ENCODE measurements at regions not wholly inside any gene's neighbourhood (a gene's known extent, or its start where the extent isn't known, plus 50 kb on each side); places are given as distances from the start of the nearest gene placed in this dataset.

DNA sequence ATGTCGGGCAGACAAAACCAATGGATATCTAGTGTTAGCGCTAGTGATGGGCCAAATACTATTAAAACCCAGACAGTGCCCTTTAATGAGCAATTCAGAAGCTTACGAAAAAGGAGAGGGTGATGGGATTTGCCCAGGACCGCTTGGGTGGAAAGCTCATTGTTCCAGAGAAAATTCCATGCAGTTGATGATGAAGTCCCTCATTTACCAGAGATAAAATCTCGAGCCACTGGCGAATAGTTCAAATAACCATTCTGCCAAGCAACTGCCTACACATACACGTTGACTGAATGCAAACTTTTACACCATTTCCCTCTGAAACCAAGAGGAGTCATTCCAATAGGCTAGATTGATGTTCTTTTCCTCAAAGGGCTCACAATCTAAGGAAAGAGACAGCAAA lies 73.6 kb upstream of the ARL4C start (continued):
- TF ChIP-seq, protein P1, sequence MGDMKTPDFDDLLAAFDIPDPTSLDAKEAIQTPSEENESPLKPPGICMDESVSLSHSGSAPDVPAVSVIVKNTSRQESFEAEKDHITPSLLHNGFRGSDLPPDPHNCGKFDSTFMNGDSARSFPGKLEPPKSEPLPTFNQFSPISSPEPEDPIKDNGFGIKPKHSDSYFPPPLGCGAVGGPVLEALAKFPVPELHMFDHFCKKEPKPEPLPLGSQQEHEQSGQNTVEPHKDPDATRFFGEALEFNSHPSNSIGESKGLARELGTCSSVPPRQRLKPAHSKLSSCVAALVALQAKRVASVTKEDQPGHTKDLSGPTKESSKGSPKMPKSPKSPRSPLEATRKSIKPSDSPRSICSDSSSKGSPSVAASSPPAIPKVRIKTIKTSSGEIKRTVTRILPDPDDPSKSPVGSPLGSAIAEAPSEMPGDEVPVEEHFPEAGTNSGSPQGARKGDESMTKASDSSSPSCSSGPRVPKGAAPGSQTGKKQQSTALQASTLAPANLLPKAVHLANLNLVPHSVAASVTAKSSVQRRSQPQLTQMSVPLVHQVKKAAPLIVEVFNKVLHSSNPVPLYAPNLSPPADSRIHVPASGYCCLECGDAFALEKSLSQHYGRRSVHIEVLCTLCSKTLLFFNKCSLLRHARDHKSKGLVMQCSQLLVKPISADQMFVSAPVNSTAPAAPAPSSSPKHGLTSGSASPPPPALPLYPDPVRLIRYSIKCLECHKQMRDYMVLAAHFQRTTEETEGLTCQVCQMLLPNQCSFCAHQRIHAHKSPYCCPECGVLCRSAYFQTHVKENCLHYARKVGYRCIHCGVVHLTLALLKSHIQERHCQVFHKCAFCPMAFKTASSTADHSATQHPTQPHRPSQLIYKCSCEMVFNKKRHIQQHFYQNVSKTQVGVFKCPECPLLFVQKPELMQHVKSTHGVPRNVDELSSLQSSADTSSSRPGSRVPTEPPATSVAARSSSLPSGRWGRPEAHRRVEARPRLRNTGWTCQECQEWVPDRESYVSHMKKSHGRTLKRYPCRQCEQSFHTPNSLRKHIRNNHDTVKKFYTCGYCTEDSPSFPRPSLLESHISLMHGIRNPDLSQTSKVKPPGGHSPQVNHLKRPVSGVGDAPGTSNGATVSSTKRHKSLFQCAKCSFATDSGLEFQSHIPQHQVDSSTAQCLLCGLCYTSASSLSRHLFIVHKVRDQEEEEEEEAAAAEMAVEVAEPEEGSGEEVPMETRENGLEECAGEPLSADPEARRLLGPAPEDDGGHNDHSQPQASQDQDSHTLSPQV (IDR thresholded peaks at IDR 0.05), result no peak
- TF ChIP-seq, protein P2, sequence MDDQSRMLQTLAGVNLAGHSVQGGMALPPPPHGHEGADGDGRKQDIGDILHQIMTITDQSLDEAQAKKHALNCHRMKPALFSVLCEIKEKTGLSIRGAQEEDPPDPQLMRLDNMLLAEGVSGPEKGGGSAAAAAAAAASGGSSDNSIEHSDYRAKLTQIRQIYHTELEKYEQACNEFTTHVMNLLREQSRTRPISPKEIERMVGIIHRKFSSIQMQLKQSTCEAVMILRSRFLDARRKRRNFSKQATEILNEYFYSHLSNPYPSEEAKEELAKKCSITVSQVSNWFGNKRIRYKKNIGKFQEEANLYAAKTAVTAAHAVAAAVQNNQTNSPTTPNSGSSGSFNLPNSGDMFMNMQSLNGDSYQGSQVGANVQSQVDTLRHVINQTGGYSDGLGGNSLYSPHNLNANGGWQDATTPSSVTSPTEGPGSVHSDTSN (IDR thresholded peaks at IDR 0.05; ENCODE audit: insufficient replicate concordance, low read depth, low read length), result no peak
- TF ChIP-seq MEF2B (IDR thresholded peaks at IDR 0.05; ENCODE audit: partially characterized antibody, poor library complexity, severe bottlenecking), result no peak
- TF ChIP-seq POLR2A (IDR thresholded peaks at IDR 0.05; ENCODE audit: low read depth, low read length), result no peak

DNA sequence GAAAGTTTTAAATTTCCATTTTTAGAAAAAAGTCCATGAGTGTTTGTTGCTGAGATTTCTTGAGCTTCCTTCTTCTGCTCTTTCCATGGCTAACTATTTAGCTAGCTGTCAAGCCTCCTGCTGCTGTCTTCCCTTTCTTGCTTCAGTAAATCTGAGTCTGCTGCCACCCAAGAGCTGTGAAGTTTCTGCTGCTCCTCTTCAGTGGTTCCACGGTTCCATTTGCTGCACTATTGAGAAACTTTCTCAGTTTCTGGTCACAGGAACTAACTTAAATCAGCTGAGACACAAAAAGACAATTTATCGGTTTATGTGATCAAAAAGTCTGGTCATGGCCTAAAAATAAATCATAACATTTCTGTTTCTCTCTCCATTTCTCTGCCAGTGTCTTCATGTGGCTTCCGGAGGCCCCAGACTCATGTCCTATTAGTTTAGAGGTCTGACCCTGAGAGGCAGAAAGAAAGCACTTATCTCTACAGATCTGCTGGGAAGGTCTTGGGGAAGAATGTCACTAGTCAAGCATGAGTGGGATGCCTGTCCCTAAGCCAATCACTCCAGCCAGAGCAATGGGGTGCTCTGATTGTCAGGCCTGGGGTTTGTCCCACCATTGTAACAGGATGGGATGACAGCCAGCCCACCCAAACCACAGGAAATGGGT lies 73.0 kb upstream of the ARL4C start:
- intact Hi-C loops (cut with micrococcal nuclease; ENCODE audit: unreplicated experiment), result no loop called here

More for the DNA sequence above, 73.0 kb upstream of the ARL4C start:
- ATAC-seq, result no peak
- no peaks in the 10 kb centered on the region for H3K36me3 ChIP-seq (ENCODE audit: control insufficient read depth in 2 of 2, insufficient read depth in 2 of 2, low read length in 1 of 2)
- H3K27ac ChIP-seq (ENCODE audit: control insufficient read depth, insufficient read depth), result no peak overlapping the region
- in situ Hi-C loops (cut with MboI), result no loop called here
- no peaks in the 10 kb centered on the region for H4K20me1 ChIP-seq (ENCODE audit: control insufficient read depth, insufficient read depth)
- BruUV-seq (replicated peaks), result no TSS peak
- H2AFZ ChIP-seq (ENCODE audit: control insufficient read depth, low read depth, low read length), result no peak overlapping the region
- ChIA-PET SMC1A (ENCODE audit: uncharacterized antibody, unreplicated experiment) (no interaction called here), CTCF (no interaction called here), RAD21 (ENCODE audit: unreplicated experiment) (no interaction called here), POLR2A (no interaction called here)
- WGBS (ENCODE audit: insufficient coverage, insufficient replicate concordance, low lambda C conversion rate, missing lambda C conversion rate), result 0% methylated on average over 3 of the region's 3 CpGs
- H3K9ac ChIP-seq (ENCODE audit: control insufficient read depth, insufficient read depth, low read length), result no peak overlapping the region
- H3K4me1 ChIP-seq (ENCODE audit: control insufficient read depth, insufficient read depth, low read length), result no peaks in the 10 kb centered on the region
- TF ChIP-seq, protein P3, sequence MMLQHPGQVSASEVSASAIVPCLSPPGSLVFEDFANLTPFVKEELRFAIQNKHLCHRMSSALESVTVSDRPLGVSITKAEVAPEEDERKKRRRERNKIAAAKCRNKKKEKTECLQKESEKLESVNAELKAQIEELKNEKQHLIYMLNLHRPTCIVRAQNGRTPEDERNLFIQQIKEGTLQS (IDR thresholded peaks at IDR 0.05; ENCODE audit: borderline replicate concordance, extremely low read depth, low read depth, low read length), result no peak
- TF ChIP-seq RBBP5 (conservative IDR thresholded peaks at IDR 0.05) (no peak), BMI1 (IDR thresholded peaks at IDR 0.05; ENCODE audit: borderline replicate concordance) (no peak)
- TF ChIP-seq, protein P4, sequence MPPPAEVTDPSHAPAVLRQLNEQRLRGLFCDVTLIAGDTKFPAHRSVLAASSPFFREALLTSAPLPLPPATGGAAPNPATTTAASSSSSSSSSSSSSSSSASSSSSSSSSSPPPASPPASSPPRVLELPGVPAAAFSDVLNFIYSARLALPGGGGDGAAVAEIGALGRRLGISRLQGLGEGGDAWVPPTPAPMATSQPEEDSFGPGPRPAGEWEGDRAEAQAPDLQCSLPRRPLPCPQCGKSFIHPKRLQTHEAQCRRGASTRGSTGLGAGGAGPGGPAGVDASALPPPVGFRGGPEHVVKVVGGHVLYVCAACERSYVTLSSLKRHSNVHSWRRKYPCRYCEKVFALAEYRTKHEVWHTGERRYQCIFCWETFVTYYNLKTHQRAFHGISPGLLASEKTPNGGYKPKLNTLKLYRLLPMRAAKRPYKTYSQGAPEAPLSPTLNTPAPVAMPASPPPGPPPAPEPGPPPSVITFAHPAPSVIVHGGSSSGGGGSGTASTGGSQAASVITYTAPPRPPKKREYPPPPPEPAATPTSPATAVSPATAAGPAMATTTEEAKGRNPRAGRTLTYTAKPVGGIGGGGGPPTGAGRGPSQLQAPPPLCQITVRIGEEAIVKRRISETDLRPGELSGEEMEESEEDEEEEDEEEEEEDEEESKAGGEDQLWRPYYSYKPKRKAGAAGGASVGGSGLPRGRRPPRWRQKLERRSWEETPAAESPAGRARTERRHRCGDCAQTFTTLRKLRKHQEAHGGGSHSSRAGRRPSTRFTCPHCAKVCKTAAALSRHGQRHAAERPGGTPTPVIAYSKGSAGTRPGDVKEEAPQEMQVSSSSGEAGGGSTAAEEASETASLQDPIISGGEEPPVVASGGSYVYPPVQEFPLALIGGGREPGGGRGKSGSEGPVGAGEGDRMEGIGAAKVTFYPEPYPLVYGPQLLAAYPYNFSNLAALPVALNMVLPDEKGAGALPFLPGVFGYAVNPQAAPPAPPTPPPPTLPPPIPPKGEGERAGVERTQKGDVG (CRISPR knock-in tag; IDR thresholded peaks at IDR 0.05), result no peak
- H3K4me2 ChIP-seq (ENCODE audit: control insufficient read depth, insufficient read depth), result no peak overlapping the region
- no peak for FAIRE-seq
- peaks cover 0 to 3% of the 10 kb centered on the region in 2 experiments; a peak in 2 of 4 replicates for H3K27me3 ChIP-seq (replicated peaks in 1 of 2; ENCODE audit: control insufficient read depth in 2 of 2, insufficient read depth in 2 of 2, low read length in 1 of 2)
- DNase-seq (ENCODE audit: low read depth, low spot score), result no peak
- no peaks in the 10 kb centered on the region for H3K79me2 ChIP-seq (ENCODE audit: control insufficient read depth, insufficient read depth, low read length)
- no peak overlapping the region for H3K4me3 ChIP-seq
- no peaks in the 10 kb centered on the region for H3K9me3 ChIP-seq (replicated peaks; ENCODE audit: control insufficient read depth, insufficient read depth, low read length)
